IMR-90 (cell line): ENCODE measurements at regions not wholly inside any gene's neighbourhood (a gene's known extent, or its start where the extent isn't known, plus 50 kb on each side); places are given as distances from the start of the nearest gene placed in this dataset.

Experiments
- ATAC-seq: fragments of 200-7000 bp; cut with Tn5 transposase; 2 replicates; pipeline ENCODE4 v1.9.1; 2020; ENCODE audit warnings: low read depth, mild to moderate bottlenecking, moderate library complexity
- BruUV-seq: library from RNA; stranded (reverse); fragments of 400-500 nt; replicated peaks from 2 replicates; lab custom pipeline; 2021; lab: Mats Ljungman, UMichigan
- CTCF ChIA-PET: fragments of 300-600 bp; formaldehyde crosslinking; extraction: SDS; loops from one replicate; lab custom pipeline; 2021; ENCODE audit warnings: antibody characterized with exemption; lab: Yijun Ruan, JAX
- POLR2A ChIA-PET: fragments of 300-600 bp; sonication (Branson Sonifier 250); formaldehyde crosslinking; loops from one replicate; lab custom pipeline; 2022; ENCODE audit warnings: antibody characterized with exemption; ENCODE audit not compliant: unreplicated experiment; lab: Charles Lee
- DNase-seq: peaks from one replicate; pipeline ENCODE4 v3.0.0; 2013
- H2AFZ ChIP-seq: replicated peaks from 2 replicates; pipeline ENCODE3; 2013; ENCODE audit warnings: low read length, mild to moderate bottlenecking; ENCODE audit not compliant: poor library complexity
- H2AK5ac ChIP-seq: 2 replicates; pipeline ENCODE4 v1.6.1; 2013; ENCODE audit warnings: low read depth, low read length, inconsistent platforms
- H2AK9ac ChIP-seq: replicated peaks from 2 replicates; pipeline ENCODE3; 2013; ENCODE audit warnings: mild to moderate bottlenecking, low read depth, low read length, moderate library complexity; ENCODE audit not compliant: poor library complexity
- H2BK120ac ChIP-seq: 2 replicates; pipeline ENCODE4 v1.6.1; 2013; ENCODE audit warnings: low read depth, low read length, inconsistent platforms
- H2BK15ac ChIP-seq: 3 replicates; pipeline ENCODE4 v1.6.1; 2013; ENCODE audit warnings: low read depth, low read length, inconsistent platforms
- H2BK20ac ChIP-seq: 2 replicates; pipeline ENCODE4 v1.6.1; 2013; ENCODE audit warnings: low read depth, mild to moderate bottlenecking, inconsistent platforms, low read length, moderate library complexity
- H2BK5ac ChIP-seq: 2 replicates; pipeline ENCODE4 v1.6.1; 2013; ENCODE audit warnings: mild to moderate bottlenecking, low read depth, low read length, inconsistent platforms; ENCODE audit not compliant: poor library complexity, severe bottlenecking
- H3K14ac ChIP-seq: replicated peaks from 2 replicates; pipeline ENCODE4 v1.6.1; 2013; ENCODE audit warnings: low read depth, low read length, inconsistent platforms
- H3K18ac ChIP-seq: 2 replicates; pipeline ENCODE4 v1.6.1; 2013; ENCODE audit warnings: low read depth, low read length, control low read depth
- H3K23ac ChIP-seq: 2 replicates; pipeline ENCODE4 v1.6.1; 2013; ENCODE audit warnings: low read depth, low read length, inconsistent platforms
- H3K27ac ChIP-seq: 2 replicates; pipeline ENCODE4 v1.5.1; 2013; ENCODE audit warnings: mild to moderate bottlenecking, control low read depth, low read length; ENCODE audit not compliant: insufficient read depth
- H3K27me3 ChIP-seq: 2 replicates; pipeline ENCODE4 v1.6.1; 2013; ENCODE audit warnings: low read length; ENCODE audit not compliant: control insufficient read depth, insufficient read depth
- H3K36me3 ChIP-seq: 2 replicates; pipeline ENCODE4 v1.6.1; 2013; ENCODE audit warnings: low read length, mixed read lengths; ENCODE audit not compliant: control insufficient read depth, insufficient read depth
- H3K4ac ChIP-seq: 2 replicates; pipeline ENCODE4 v1.6.1; 2013; ENCODE audit warnings: low read depth, low read length, inconsistent platforms
- H3K4me1 ChIP-seq: 2 replicates; pipeline ENCODE4 v1.6.1; 2013; ENCODE audit warnings: low read length, mixed read lengths; ENCODE audit not compliant: control insufficient read depth, insufficient read depth
- H3K4me2 ChIP-seq: 2 replicates; pipeline ENCODE4 v1.6.1; 2013; ENCODE audit warnings: low read depth, mild to moderate bottlenecking, control low read depth, low read length, moderate library complexity
- H3K4me3 ChIP-seq: 2 replicates; pipeline ENCODE4 v1.5.1; 2013; ENCODE audit warnings: low read depth, mild to moderate bottlenecking, control low read depth, low read length, moderate library complexity; ENCODE audit not compliant: insufficient read depth
- H3K56ac ChIP-seq: 2 replicates; pipeline ENCODE4 v1.6.1; 2013; ENCODE audit warnings: low read length, inconsistent platforms; ENCODE audit not compliant: insufficient read depth; ENCODE audit errors: extremely low read depth
- H3K79me1 ChIP-seq, 2 experiments: 2 replicates each; pipeline ENCODE4 v1.6.1; 2013; ENCODE audit warnings: low read length in 2 of 2, inconsistent platforms in 1 of 2, low read depth in 1 of 2
- H3K9ac ChIP-seq: 2 replicates; pipeline ENCODE4 v1.6.1; 2013; ENCODE audit warnings: low read depth, low read length, control low read depth
- H3K9me1 ChIP-seq: 2 replicates; pipeline ENCODE4 v1.6.1; 2013; ENCODE audit warnings: low read length, inconsistent platforms; ENCODE audit not compliant: insufficient read depth
- H3K9me3 ChIP-seq: 2 replicates; pipeline ENCODE4 v1.6.1; 2013; ENCODE audit warnings: low read length; ENCODE audit not compliant: control insufficient read depth, insufficient read depth
- H4K20me1 ChIP-seq: 2 replicates; pipeline ENCODE4 v1.6.1; 2013; ENCODE audit warnings: low read length, inconsistent platforms; ENCODE audit not compliant: insufficient read depth
- H4K5ac ChIP-seq: 2 replicates; pipeline ENCODE4 v1.6.1; 2013; ENCODE audit warnings: mild to moderate bottlenecking, low read depth, low read length, control low read depth
- H4K8ac ChIP-seq, 2 experiments: 2 replicates each; pipeline ENCODE4 v1.6.1; 2013; ENCODE audit warnings: low read depth in 2 of 2, low read length in 2 of 2, control low read depth in 1 of 2, inconsistent platforms in 1 of 2
- H4K91ac ChIP-seq: 2 replicates; pipeline ENCODE4 v1.6.1; 2013; ENCODE audit warnings: low read depth, low read length, inconsistent platforms; ENCODE audit not compliant: insufficient read depth
- BHLHE40 ChIP-seq: fragments of 150-350 bp; IDR thresholded peaks from 2 replicates; pipeline ENCODE4 v1.6.1; 2016; ENCODE audit warnings: mild to moderate bottlenecking, low read depth, low read length
- CEBPB ChIP-seq: IDR thresholded peaks from 2 replicates; pipeline ENCODE4 v1.6.1; 2012; ENCODE audit warnings: low read depth, low read length, improper control_type of control experiment
- CHD1 ChIP-seq: IDR thresholded peaks from 2 replicates; pipeline ENCODE4 v1.6.1; 2012; ENCODE audit warnings: low read depth, low read length, improper control_type of control experiment
- FOS ChIP-seq: fragments of 150-350 bp; IDR thresholded peaks from 2 replicates; pipeline ENCODE4 v1.6.1; 2016; ENCODE audit warnings: low read depth, low read length
- MAFK ChIP-seq: IDR thresholded peaks from 2 replicates; pipeline ENCODE4 v1.6.1; 2012; ENCODE audit warnings: low read depth, low read length, improper control_type of control experiment
- MAZ ChIP-seq: IDR thresholded peaks from 2 replicates; pipeline ENCODE4 v1.6.1; 2012; ENCODE audit warnings: low read depth, mild to moderate bottlenecking, low read length, improper control_type of control experiment, moderate library complexity, borderline replicate concordance
- MXI1 ChIP-seq: IDR thresholded peaks from 2 replicates; pipeline ENCODE4 v1.6.1; 2012; ENCODE audit warnings: low read depth, mild to moderate bottlenecking, low read length, moderate library complexity, borderline replicate concordance
- NFE2L2 ChIP-seq: fragments of 150-350 bp; IDR thresholded peaks from 2 replicates; pipeline ENCODE4 v1.6.1; 2016; ENCODE audit warnings: low read depth, mild to moderate bottlenecking, low read length
- POLR2A ChIP-seq: IDR thresholded peaks from 2 replicates; pipeline ENCODE4 v1.6.1; 2012; ENCODE audit warnings: mild to moderate bottlenecking, low read depth, low read length
- RAD21 ChIP-seq: IDR thresholded peaks from 2 replicates; pipeline ENCODE4 v1.6.1; 2012; ENCODE audit warnings: low read length, improper control_type of control experiment
- RCOR1 ChIP-seq: IDR thresholded peaks from 2 replicates; pipeline ENCODE4 v1.6.1; 2012; ENCODE audit warnings: mild to moderate bottlenecking, low read length, improper control_type of control experiment; ENCODE audit not compliant: insufficient replicate concordance
- RFX5 ChIP-seq: IDR thresholded peaks from 2 replicates; pipeline ENCODE4 v1.8.0; 2012; ENCODE audit warnings: low read depth, mild to moderate bottlenecking, low read length, moderate library complexity
- SMC3 ChIP-seq: fragments of 150-350 bp; IDR thresholded peaks from 2 replicates; pipeline ENCODE4 v1.6.1; 2016; ENCODE audit warnings: low read depth, mild to moderate bottlenecking, antibody characterized with exemption, low read length, moderate library complexity
- WGBS, 2 experiments: methylation state at CpG; one replicate each; pipeline versions ENCODE4 v1.1.5 to v1.1.7; 2013; ENCODE audit warnings: missing lambda C conversion rate in 2 of 2; ENCODE audit not compliant: insufficient read length in 1 of 2; ENCODE audit errors: extremely low coverage in 2 of 2; 5-methylcytosine and 5-hydroxymethylcytosine counted together
- dilution Hi-C: fragments of 300-500 bp; cut with HindIII; formaldehyde crosslinking; loops from one replicate; pipeline ENCODE4 v1.14.3; 2018; ENCODE audit warnings: low sequenced_read_pairs; ENCODE audit not compliant: unreplicated experiment
- in situ Hi-C: fragments of 300-500 bp; cut with MboI; formaldehyde crosslinking; loops from 3 replicates; pipeline ENCODE4 v1.14.3; 2019; ENCODE audit warnings: low sequenced_read_pairs, inconsistent platforms, mixed read lengths
- intact Hi-C: fragments of 100-400 bp; cut with micrococcal nuclease; formaldehyde crosslinking; loops from 2 replicates; pipeline ENCODE4 v1.10.0; 2022
- TF ChIP-seq, protein P1 (sequence below): fragments of 150-350 bp; IDR thresholded peaks from 2 replicates; pipeline ENCODE4 v1.6.1; 2016; ENCODE audit warnings: low read depth, mild to moderate bottlenecking, low read length, moderate library complexity, borderline replicate concordance
- TF ChIP-seq, protein P2 (sequence below): conservative IDR thresholded peaks from 2 replicates; pipeline ENCODE4 v1.5.1; 2012; ENCODE audit warnings: mild to moderate bottlenecking, low read depth, low read length, improper control_type of control experiment
- TF ChIP-seq, protein P3 (sequence below): fragments of 150-350 bp; IDR thresholded peaks from 2 replicates; pipeline ENCODE4 v1.6.1; 2017; ENCODE audit warnings: mild to moderate bottlenecking, antibody characterized with exemption, low read length, low read depth

DNA sequence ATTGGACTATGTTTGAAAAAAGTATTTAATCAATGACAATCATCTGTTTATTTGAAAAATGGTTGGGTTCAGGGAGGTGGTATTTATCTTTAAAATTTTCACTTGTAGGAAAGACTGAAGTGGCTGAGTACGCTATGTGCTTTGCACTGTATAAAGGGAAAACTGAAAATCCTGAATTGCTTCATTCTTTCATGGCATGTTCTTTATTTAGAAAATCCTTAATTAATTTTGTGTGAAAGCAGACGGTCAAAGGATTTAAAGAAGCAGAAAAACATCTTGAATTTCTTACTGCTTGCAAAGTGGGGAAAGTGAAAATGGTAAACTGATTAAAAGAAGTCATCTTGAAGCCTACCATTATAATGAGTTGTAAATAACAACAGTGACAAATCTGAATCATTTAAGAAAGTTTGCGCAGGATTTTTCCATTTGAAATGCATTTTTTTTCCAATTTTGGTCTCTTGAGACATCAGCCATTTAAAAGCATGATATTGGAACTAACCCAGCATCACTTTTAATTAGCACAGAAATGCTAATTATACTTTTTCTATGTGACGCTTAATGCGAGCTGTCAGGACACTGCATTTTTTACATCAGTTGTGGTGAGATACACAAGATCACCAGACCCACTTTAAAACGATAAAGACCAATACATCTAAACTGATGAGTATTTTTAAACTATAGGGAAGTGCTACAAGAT, 169.0 kb downstream of the NEDD1 start:
- no peak overlapping the region for H3K18ac ChIP-seq
- no peaks in the 10 kb centered on the region for H3K9me3 ChIP-seq
- no peak overlapping the region for H4K91ac ChIP-seq
- ATAC-seq, result no peak
- no peak overlapping the region for H4K5ac ChIP-seq
- H2BK20ac ChIP-seq, result no peak overlapping the region
- dilution Hi-C loops, result no loop called here
- no CpG with 5 or more reads among the region's 6 CpGs for WGBS, 2 experiments
- intact Hi-C loops, result no loop called here
- H3K23ac ChIP-seq, result no peak overlapping the region
- H2BK120ac ChIP-seq, result no peak overlapping the region
- no peak overlapping the region for H3K27ac ChIP-seq
- CTCF ChIA-PET, result no interaction called here
- H2AFZ ChIP-seq, result no peak overlapping the region
- no peak overlapping the region for H2AK5ac ChIP-seq
- H3K4ac ChIP-seq, result no peak overlapping the region
- H3K56ac ChIP-seq, result no peak overlapping the region; the same call in 1 of the 2 replicates
- DNase-seq, result no peak
- no peak overlapping the region for H2AK9ac ChIP-seq
- no peaks in the 10 kb centered on the region for H3K9me1 ChIP-seq
- no peak overlapping the region for H3K14ac ChIP-seq
- POLR2A ChIA-PET, result no interaction called here
- in situ Hi-C loops, result no loop called here
- no peak overlapping the region for H2BK5ac ChIP-seq
- TF ChIP-seq MAZ (no peak), CHD1 (no peak), MXI1 (no peak), POLR2A (no peak), CEBPB (no peak), MAFK (no peak), SMC3 (no peak), BHLHE40 (no peak), RFX5 (no peak), RCOR1 (no peak), FOS (no peak), RAD21 (no peak), NFE2L2 (no peak)
- TF ChIP-seq, protein P1, sequence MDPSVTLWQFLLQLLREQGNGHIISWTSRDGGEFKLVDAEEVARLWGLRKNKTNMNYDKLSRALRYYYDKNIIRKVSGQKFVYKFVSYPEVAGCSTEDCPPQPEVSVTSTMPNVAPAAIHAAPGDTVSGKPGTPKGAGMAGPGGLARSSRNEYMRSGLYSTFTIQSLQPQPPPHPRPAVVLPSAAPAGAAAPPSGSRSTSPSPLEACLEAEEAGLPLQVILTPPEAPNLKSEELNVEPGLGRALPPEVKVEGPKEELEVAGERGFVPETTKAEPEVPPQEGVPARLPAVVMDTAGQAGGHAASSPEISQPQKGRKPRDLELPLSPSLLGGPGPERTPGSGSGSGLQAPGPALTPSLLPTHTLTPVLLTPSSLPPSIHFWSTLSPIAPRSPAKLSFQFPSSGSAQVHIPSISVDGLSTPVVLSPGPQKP, result no peak
- TF ChIP-seq, protein P2, sequence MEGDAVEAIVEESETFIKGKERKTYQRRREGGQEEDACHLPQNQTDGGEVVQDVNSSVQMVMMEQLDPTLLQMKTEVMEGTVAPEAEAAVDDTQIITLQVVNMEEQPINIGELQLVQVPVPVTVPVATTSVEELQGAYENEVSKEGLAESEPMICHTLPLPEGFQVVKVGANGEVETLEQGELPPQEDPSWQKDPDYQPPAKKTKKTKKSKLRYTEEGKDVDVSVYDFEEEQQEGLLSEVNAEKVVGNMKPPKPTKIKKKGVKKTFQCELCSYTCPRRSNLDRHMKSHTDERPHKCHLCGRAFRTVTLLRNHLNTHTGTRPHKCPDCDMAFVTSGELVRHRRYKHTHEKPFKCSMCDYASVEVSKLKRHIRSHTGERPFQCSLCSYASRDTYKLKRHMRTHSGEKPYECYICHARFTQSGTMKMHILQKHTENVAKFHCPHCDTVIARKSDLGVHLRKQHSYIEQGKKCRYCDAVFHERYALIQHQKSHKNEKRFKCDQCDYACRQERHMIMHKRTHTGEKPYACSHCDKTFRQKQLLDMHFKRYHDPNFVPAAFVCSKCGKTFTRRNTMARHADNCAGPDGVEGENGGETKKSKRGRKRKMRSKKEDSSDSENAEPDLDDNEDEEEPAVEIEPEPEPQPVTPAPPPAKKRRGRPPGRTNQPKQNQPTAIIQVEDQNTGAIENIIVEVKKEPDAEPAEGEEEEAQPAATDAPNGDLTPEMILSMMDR, result no peak
- TF ChIP-seq, protein P3, sequence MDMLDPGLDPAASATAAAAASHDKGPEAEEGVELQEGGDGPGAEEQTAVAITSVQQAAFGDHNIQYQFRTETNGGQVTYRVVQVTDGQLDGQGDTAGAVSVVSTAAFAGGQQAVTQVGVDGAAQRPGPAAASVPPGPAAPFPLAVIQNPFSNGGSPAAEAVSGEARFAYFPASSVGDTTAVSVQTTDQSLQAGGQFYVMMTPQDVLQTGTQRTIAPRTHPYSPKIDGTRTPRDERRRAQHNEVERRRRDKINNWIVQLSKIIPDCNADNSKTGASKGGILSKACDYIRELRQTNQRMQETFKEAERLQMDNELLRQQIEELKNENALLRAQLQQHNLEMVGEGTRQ, result no peak
- no peak overlapping the region for H3K4me2 ChIP-seq
- H3K27me3 ChIP-seq, result no peaks in the 10 kb centered on the region
- no peak overlapping the region for H2BK15ac ChIP-seq
- H3K9ac ChIP-seq, result no peak overlapping the region
- H3K4me1 ChIP-seq, result no peaks in the 10 kb centered on the region
- no peak overlapping the region for H4K8ac ChIP-seq
- H3K36me3 ChIP-seq, result no peaks in the 10 kb centered on the region
- no peak overlapping the region for H3K4me3 ChIP-seq
- no peaks in the 10 kb centered on the region for H3K79me1 ChIP-seq
- H4K20me1 ChIP-seq, result no peaks in the 10 kb centered on the region
- BruUV-seq, result no TSS peak
